NT2/D1 (cell line): ENCODE measurements at regions not wholly inside any gene's neighbourhood (a gene's known extent, or its start where the extent isn't known, plus 50 kb on each side); places are given as distances from the start of the nearest gene placed in this dataset.

ENCODE experiments used
- SUZ12 ChIP-seq: IDR thresholded peaks from 2 replicates; pipeline ENCODE4 v1.6.1; 2011; ENCODE audit not compliant: insufficient read length, insufficient read depth; ENCODE audit errors: extremely low read depth
- YY1 ChIP-seq: IDR thresholded peaks from 2 replicates; pipeline ENCODE4 v1.6.1; 2011; ENCODE audit not compliant: insufficient read length, insufficient read depth
- ZNF274 ChIP-seq: IDR thresholded peaks from 2 replicates; pipeline ENCODE4 v1.6.1; 2011; ENCODE audit warnings: mild to moderate bottlenecking, low read depth, low read length

DNA sequence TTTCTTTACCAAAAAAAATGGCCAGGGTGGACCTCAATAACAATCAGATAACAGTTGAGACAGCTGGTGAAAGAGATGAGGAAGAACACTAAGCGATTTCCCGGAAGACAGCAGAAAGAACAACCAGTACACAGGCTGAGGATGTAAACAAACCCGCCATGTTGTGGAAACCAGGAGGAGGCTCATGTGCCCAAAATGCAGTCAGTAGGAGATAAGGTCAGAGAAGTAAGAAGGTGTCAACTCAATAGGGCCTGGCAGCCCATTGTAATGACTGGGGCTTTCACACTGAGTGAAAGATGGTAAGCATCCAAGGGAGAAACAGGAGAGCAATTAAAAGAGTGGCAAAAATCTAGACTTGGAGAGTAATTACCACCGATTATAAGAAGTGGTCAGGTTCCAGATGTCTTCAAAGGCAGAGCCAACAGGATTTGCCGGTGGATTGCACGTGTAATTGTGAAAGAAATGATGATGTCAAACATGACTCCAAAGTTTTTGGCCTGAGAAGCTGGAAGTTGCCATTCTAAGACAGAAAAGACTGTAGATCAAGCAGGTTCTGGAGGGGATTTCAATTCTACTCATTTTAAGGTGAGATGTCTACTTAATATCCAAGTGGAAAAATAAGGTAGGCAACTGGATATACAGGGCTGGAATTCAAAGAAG, 77.7 kb upstream of the CYP1B1 start:
- no peak for TF ChIP-seq ZNF274
- no peak for TF ChIP-seq SUZ12
- TF ChIP-seq YY1, result no peak
